ENCODE measurements at regions not wholly inside any gene's neighbourhood (a gene's known extent, or its start where the extent isn't known, plus 50 kb on each side); places are given as distances from the start of the nearest gene placed in this dataset.

- H3K4me1 ChIP-seq (ENCODE audit: insufficient read depth): no peaks in the 10 kb centered on the region
- H3K27me3 ChIP-seq: no peaks in the 10 kb centered on the region
- H3K9me3 ChIP-seq: no peaks in the 10 kb centered on the region
- no peak for DNase-seq
- TF ChIP-seq EP300 (IDR thresholded peaks at IDR 0.05): no peak
- TF ChIP-seq POLR2A (IDR thresholded peaks at IDR 0.05): no peak
- no peak for TF ChIP-seq CTCF (IDR thresholded peaks at IDR 0.05)
- H3K27ac ChIP-seq: no peak overlapping the region
- H3K4me3 ChIP-seq: no peak overlapping the region
- H3K36me3 ChIP-seq: no peaks in the 10 kb centered on the region
- intact Hi-C loops (cut with DNase I): no loop called here
Measured at GRCh38 chr15:47351501-47351900, 365.8 kb upstream of the SEMA6D start.

GRCh38 chr15:47352217-47352616, 365.1 kb upstream of the SEMA6D start:
- TF ChIP-seq EP300 (IDR thresholded peaks at IDR 0.05): no peak
- no peak for TF ChIP-seq CTCF (IDR thresholded peaks at IDR 0.05)
- TF ChIP-seq POLR2A (IDR thresholded peaks at IDR 0.05): no peak
- WGBS, 3 donors: 88 to 90% (median 89%) methylated on average over 3 of the region's 3 CpGs
- H3K36me3 ChIP-seq: no peaks in the 10 kb centered on the region
- no peaks in the 10 kb centered on the region for H3K4me1 ChIP-seq (ENCODE audit: insufficient read depth)
- H3K4me3 ChIP-seq: no peak overlapping the region
- no peaks in the 10 kb centered on the region for H3K9me3 ChIP-seq
- intact Hi-C loops (cut with DNase I): no loop called here
- no peaks in the 10 kb centered on the region for H3K27me3 ChIP-seq
- H3K27ac ChIP-seq: no peak overlapping the region
- no peak for DNase-seq

GRCh38 chr15:47355759-47356158, 361.5 kb upstream of the SEMA6D start:
- Histone ChIP-seq H3K27me3 (no peaks in the 10 kb centered on the region), H3K4me3 (no peak overlapping the region), H3K4me1 (ENCODE audit: insufficient read depth) (no peaks in the 10 kb centered on the region), H3K9me3 (no peaks in the 10 kb centered on the region), H3K27ac (no peak overlapping the region), H3K36me3 (no peaks in the 10 kb centered on the region)
- no peak for TF ChIP-seq POLR2A (IDR thresholded peaks at IDR 0.05)
- TF ChIP-seq CTCF (IDR thresholded peaks at IDR 0.05): no peak
- no peak for TF ChIP-seq EP300 (IDR thresholded peaks at IDR 0.05)
- intact Hi-C loops (cut with DNase I): no loop called here
- no peak for DNase-seq

- TF ChIP-seq CTCF (IDR thresholded peaks at IDR 0.05): no peak
- no peak for TF ChIP-seq POLR2A (IDR thresholded peaks at IDR 0.05)
- no peak for TF ChIP-seq EP300 (IDR thresholded peaks at IDR 0.05)
- H3K27ac ChIP-seq: no peak overlapping the region
- H3K4me3 ChIP-seq: no peak overlapping the region
- no peaks in the 10 kb centered on the region for H3K9me3 ChIP-seq
- no peaks in the 10 kb centered on the region for H3K36me3 ChIP-seq
- no peaks in the 10 kb centered on the region for H3K27me3 ChIP-seq
- no peak for DNase-seq
- 92 to 98% (median 93%) methylated on average over 2 of the region's 2 CpGs for WGBS, 3 donors
- intact Hi-C loops (cut with DNase I): no loop called here
- no peaks in the 10 kb centered on the region for H3K4me1 ChIP-seq (ENCODE audit: insufficient read depth)
Measured at GRCh38 chr15:47356297-47356696, 361.0 kb upstream of the SEMA6D start.

- Histone ChIP-seq H3K4me1 (ENCODE audit: insufficient read depth) (no peaks in the 10 kb centered on the region), H3K27ac (no peak overlapping the region), H3K36me3 (no peaks in the 10 kb centered on the region), H3K9me3 (no peaks in the 10 kb centered on the region), H3K27me3 (no peaks in the 10 kb centered on the region), H3K4me3 (no peak overlapping the region)
- WGBS, 3 donors: 57 to 95% (median 76%) methylated on average over 2 of the region's 2 CpGs
- intact Hi-C loops (cut with DNase I): no loop called here
- no peak for TF ChIP-seq EP300 (IDR thresholded peaks at IDR 0.05)
- no peak for TF ChIP-seq CTCF (IDR thresholded peaks at IDR 0.05)
- no peak for TF ChIP-seq POLR2A (IDR thresholded peaks at IDR 0.05)
- no peak for DNase-seq
Measured at GRCh38 chr15:47358876-47359275, 358.4 kb upstream of the SEMA6D start.
